ENCODE measurements at regions not wholly inside any gene's neighbourhood (a gene's known extent, or its start where the extent isn't known, plus 50 kb on each side); places are given as distances from the start of the nearest gene placed in this dataset.

DNA sequence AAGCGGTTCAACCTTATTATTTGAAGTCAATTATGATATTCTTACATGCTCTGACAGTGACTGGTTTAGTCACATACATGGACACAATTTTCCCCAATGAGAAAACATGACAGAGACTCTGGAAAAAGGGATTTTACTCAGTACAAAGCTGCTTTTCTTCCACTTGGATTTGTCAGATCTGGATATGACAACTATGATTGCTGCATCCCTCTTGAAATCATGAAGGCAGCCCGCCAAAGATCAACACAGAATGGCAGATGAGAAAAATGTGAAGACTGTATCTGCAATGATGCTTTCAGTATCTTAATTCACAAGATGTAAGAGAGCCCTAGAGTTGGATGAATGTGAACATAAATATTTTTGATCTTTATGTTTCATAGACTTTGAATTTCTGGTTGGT lies 439.6 kb downstream of the CDH8 start:
- DNase-seq (ENCODE audit: low read depth in 1 of 2, low spot score in 1 of 2), result no peak
- Histone ChIP-seq H3K27me3 (no peaks in the 10 kb centered on the region), H3K27ac (no peak overlapping the region), H3K4me3 (no peak overlapping the region), H3K36me3 (no peaks in the 10 kb centered on the region), H3K9me3 (ENCODE audit: low read depth) (no peaks in the 10 kb centered on the region), H3K4me1 (ENCODE audit: low read depth) (no peaks in the 10 kb centered on the region)
- TF ChIP-seq, protein P1, sequence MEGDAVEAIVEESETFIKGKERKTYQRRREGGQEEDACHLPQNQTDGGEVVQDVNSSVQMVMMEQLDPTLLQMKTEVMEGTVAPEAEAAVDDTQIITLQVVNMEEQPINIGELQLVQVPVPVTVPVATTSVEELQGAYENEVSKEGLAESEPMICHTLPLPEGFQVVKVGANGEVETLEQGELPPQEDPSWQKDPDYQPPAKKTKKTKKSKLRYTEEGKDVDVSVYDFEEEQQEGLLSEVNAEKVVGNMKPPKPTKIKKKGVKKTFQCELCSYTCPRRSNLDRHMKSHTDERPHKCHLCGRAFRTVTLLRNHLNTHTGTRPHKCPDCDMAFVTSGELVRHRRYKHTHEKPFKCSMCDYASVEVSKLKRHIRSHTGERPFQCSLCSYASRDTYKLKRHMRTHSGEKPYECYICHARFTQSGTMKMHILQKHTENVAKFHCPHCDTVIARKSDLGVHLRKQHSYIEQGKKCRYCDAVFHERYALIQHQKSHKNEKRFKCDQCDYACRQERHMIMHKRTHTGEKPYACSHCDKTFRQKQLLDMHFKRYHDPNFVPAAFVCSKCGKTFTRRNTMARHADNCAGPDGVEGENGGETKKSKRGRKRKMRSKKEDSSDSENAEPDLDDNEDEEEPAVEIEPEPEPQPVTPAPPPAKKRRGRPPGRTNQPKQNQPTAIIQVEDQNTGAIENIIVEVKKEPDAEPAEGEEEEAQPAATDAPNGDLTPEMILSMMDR (IDR thresholded peaks at IDR 0.05; ENCODE audit: low read depth, low read length), result no peak

DNA sequence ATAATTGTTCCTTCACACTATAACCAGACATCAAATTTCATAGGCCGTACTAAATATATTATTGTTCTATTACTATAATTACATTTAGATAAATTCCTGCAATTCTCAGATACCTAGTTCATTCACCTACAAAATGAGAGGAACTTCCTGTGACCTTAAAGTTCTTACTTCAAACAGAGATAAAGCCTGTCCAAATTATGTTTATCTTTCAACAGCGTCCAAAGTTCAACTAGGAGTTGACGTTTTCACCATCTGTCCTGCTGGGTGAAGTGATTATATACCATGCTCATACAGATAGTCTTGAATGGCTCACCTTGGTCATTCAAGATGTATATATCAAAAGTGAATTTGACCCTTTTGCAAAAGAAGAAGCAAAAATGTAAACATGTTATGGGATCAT lies 440.6 kb downstream of the CDH8 start:
- TF ChIP-seq, protein P1 (IDR thresholded peaks at IDR 0.05; ENCODE audit: low read depth, low read length), result no peak
- Histone ChIP-seq H3K36me3 (no peaks in the 10 kb centered on the region), H3K27me3 (no peaks in the 10 kb centered on the region), H3K4me1 (ENCODE audit: low read depth) (no peaks in the 10 kb centered on the region), H3K4me3 (no peak overlapping the region), H3K9me3 (ENCODE audit: low read depth) (no peaks in the 10 kb centered on the region), H3K27ac (no peak overlapping the region)
- DNase-seq (ENCODE audit: low read depth in 1 of 2, low spot score in 1 of 2), result no peak

DNA sequence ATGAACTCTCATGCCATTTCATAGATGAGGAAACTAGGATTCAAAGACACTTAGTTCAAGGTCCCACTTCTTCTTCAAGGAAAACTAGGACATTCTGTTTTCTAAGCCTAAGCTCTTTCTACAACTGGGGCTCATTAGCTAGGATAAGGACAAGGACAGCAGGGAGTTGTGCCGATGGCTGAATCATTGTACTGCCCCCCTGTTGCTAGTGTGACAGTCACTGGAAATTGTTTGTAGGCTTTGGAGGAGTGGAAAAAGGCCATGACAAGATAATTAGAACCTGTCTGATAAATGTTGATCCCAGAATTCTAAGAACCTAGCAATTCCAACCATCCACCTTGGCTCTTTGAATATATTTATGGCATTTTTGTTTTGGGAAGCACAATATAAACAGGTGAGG lies 445.7 kb downstream of the CDH8 start:
- Histone ChIP-seq H3K27me3 (no peaks in the 10 kb centered on the region), H3K27ac (no peak overlapping the region), H3K4me3 (no peak overlapping the region), H3K9me3 (ENCODE audit: low read depth) (no peaks in the 10 kb centered on the region), H3K4me1 (ENCODE audit: low read depth) (no peaks in the 10 kb centered on the region), H3K36me3 (no peaks in the 10 kb centered on the region)
- no peak for DNase-seq (ENCODE audit: low read depth in 1 of 2, low spot score in 1 of 2)
- TF ChIP-seq, protein P1 (IDR thresholded peaks at IDR 0.05; ENCODE audit: low read depth, low read length), result no peak

DNA sequence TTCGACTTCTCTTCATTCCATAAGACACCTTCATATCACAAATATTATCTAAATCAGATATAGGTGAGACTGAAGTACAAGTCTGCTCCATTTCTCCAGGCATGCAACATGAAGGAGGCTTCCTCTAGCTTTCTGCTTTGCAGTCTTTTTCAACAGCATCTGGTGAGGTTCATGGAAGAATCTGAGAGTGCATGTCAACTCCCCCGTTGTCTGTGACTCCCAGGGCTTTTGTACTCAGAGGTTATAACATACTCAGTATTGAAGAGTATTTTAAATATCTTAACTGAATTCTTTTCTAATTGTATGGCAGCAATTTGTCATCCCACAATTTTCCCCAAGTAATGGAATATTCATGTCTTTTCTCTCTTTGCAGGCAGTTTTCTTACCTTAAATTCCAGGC lies 448.7 kb downstream of the CDH8 start:
- Histone ChIP-seq H3K9me3 (ENCODE audit: low read depth) (no peaks in the 10 kb centered on the region), H3K4me3 (no peak overlapping the region), H3K4me1 (ENCODE audit: low read depth) (no peaks in the 10 kb centered on the region), H3K27me3 (no peaks in the 10 kb centered on the region), H3K36me3 (no peaks in the 10 kb centered on the region), H3K27ac (no peak overlapping the region)
- no peak for DNase-seq (ENCODE audit: low read depth in 1 of 2, low spot score in 1 of 2)
- TF ChIP-seq, protein P1 (IDR thresholded peaks at IDR 0.05; ENCODE audit: low read depth, low read length), result no peak

DNA sequence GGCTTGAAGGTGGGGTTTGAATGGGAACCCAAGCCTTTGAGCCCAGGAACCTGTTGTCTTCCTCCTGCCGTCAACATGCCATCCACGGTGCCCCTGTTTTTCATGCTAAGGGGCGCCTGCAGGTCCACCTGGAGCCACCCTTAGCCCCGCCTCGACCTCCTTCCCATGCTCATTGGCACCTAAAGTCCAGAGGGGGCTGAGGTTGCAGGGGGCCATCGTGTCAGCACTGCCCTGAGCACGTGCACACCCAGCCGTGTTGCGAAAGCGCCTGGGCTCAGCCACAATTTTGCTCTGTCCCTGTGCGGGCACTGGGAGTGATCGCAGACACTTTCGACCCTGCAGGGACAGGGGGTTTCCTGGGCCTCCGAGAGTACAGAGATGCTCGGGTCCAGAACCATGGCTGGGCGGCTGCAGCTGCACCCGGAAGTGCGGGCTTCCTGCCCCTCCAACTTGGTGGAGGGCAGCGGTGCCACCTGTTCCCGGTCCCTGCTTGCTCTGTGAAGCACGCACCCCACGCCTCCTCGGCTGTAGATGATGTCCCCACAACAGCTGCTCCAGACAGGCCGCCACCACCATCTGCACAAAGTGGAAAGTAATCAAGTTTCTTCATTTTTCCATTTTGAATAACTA lies 454.7 kb downstream of the CDH8 start:
- TF ChIP-seq, protein P1 (IDR thresholded peaks at IDR 0.05; ENCODE audit: low read depth, low read length), result no peak
- Histone ChIP-seq H3K4me1 (ENCODE audit: low read depth) (no peaks in the 10 kb centered on the region), H3K27ac (no peak overlapping the region), H3K36me3 (no peaks in the 10 kb centered on the region), H3K9me3 (ENCODE audit: low read depth) (no peaks in the 10 kb centered on the region), H3K4me3 (no peak overlapping the region), H3K27me3 (no peaks in the 10 kb centered on the region)
- no peak for DNase-seq (ENCODE audit: low read depth in 1 of 2, low spot score in 1 of 2)

Measured in cardiac muscle cell (in vitro differentiated cells and primary cell).